ENCODE measurements at regions not wholly inside any gene's neighbourhood (a gene's known extent, or its start where the extent isn't known, plus 50 kb on each side); places are given as distances from the start of the nearest gene placed in this dataset.
"Not testable (repeated sequence)": the region's sequence is repeated elsewhere in the genome, so short reads cannot be mapped to it uniquely, and the experiment has no call there.

DNA sequence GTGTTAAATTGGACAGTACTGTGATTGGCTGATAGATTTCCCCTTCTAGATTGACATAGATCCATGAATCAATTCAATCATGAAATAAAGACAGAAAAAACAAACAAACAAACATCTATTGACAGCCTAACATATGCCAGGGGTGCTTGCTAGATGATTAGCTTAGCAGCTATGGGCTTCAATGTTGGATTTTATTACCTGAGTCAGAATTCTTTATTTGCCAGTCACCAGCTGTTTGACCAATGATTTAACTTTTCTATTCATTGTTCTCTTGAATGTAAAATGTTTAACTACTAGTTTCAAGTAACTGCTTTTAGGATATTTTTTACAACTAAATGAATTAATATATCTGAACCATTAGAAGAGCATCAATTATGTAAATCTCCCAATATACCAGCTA lies 901.3 kb upstream of the CITED2 start:
- no peak overlapping the region for H3K4me3 ChIP-seq (ENCODE audit: low read length in 2 of 2)
- H3K27ac ChIP-seq (ENCODE audit: low read depth in 1 of 2, low read length in 1 of 2) = no peak overlapping the region
- no peaks in the 10 kb centered on the region for H3K36me3 ChIP-seq (ENCODE audit: control insufficient read depth in 2 of 2, insufficient read depth in 2 of 2, low read length in 1 of 2)
- no peaks in the 10 kb centered on the region for H3K9me3 ChIP-seq (ENCODE audit: control insufficient read depth in 2 of 2, insufficient read depth in 1 of 2, low read length in 1 of 2)
- H3K4me1 ChIP-seq (ENCODE audit: control insufficient read depth in 2 of 2, insufficient read depth in 2 of 2, low read length in 2 of 2) = no peaks in the 10 kb centered on the region
- no peak for DNase-seq (ENCODE audit: low read depth in 6 of 9, low spot score in 9 of 9)
- H3K27me3 ChIP-seq (ENCODE audit: control insufficient read depth in 2 of 2, insufficient read depth in 1 of 2, low read length in 1 of 2) = no peaks in the 10 kb centered on the region

DNA sequence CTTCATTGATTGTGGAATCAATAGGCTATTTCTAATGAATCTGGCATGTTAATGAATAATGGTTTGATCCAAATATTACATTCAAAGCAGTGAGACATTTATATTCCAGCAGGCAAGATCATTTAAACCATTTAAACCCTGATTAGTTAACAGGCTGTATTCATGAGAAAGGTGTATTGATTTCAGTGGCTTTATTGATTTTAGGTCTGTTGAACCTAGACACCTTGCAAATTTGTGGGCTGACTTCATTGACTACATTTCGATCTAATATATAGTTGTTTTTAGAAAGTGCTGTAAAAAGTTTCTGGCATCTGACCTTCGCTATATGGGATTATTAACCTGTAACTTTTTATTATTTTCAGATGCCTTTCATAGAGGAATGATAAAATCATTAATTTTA lies 900.1 kb upstream of the CITED2 start:
- no peaks in the 10 kb centered on the region for H3K36me3 ChIP-seq (ENCODE audit: control insufficient read depth in 2 of 2, insufficient read depth in 2 of 2, low read length in 1 of 2)
- H3K4me1 ChIP-seq (ENCODE audit: control insufficient read depth in 2 of 2, insufficient read depth in 2 of 2, low read length in 2 of 2) = no peaks in the 10 kb centered on the region
- no peak overlapping the region for H3K4me3 ChIP-seq (ENCODE audit: low read length in 2 of 2)
- DNase-seq (ENCODE audit: low read depth in 6 of 9, low spot score in 9 of 9) = no peak
- no peak overlapping the region for H3K27ac ChIP-seq (ENCODE audit: low read depth in 1 of 2, low read length in 1 of 2)
- H3K27me3 ChIP-seq (ENCODE audit: control insufficient read depth in 2 of 2, insufficient read depth in 1 of 2, low read length in 1 of 2) = no peaks in the 10 kb centered on the region
- H3K9me3 ChIP-seq (ENCODE audit: control insufficient read depth in 2 of 2, insufficient read depth in 1 of 2, low read length in 1 of 2) = no peaks in the 10 kb centered on the region
- 94% methylated on average over 2 of the region's 2 CpGs for WGBS

DNA sequence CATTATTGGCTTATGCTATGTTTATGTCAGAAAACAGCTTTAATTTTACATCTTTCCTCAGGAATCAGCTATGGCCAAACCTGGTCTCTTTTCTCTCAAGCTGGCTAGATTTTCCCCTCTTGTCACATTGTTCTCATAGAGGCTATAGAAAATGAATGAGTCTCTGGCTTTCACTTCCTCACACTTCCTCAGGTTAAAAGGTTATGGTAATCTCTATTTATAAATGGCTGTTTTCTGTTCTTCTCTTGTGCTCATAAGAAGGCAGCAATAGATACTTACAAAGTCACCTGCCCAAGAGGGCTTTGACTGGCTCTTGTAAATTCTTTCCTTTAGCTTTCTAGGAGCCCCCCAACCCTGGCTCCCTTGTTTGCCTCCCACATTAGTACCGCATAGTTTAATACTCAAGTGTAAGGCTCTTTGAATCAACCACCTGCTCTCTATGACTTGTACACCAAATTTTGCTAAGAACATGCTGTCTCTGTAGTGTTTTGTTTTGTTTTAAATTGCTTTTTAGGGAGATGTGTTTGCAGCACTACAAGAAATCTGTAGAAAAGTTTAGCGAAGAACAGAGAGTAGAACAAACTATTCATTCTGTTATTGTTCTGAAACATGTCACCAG lies 897.4 kb upstream of the CITED2 start:
- no peak for DNase-seq (ENCODE audit: low read depth in 6 of 9, low spot score in 9 of 9)
- Histone ChIP-seq H3K4me1 (ENCODE audit: control insufficient read depth in 2 of 2, insufficient read depth in 2 of 2, low read length in 2 of 2) (no peaks in the 10 kb centered on the region), H3K27me3 (ENCODE audit: control insufficient read depth in 2 of 2, insufficient read depth in 1 of 2, low read length in 1 of 2) (no peaks in the 10 kb centered on the region), H3K36me3 (ENCODE audit: control insufficient read depth in 2 of 2, insufficient read depth in 2 of 2, low read length in 1 of 2) (no peaks in the 10 kb centered on the region), H3K27ac (ENCODE audit: low read depth in 1 of 2, low read length in 1 of 2) (no peak overlapping the region), H3K9me3 (ENCODE audit: control insufficient read depth in 2 of 2, insufficient read depth in 1 of 2, low read length in 1 of 2) (no peaks in the 10 kb centered on the region), H3K4me3 (ENCODE audit: low read length in 2 of 2) (no peak overlapping the region)
- 98% methylated on average over 2 of the region's 2 CpGs for WGBS

DNA sequence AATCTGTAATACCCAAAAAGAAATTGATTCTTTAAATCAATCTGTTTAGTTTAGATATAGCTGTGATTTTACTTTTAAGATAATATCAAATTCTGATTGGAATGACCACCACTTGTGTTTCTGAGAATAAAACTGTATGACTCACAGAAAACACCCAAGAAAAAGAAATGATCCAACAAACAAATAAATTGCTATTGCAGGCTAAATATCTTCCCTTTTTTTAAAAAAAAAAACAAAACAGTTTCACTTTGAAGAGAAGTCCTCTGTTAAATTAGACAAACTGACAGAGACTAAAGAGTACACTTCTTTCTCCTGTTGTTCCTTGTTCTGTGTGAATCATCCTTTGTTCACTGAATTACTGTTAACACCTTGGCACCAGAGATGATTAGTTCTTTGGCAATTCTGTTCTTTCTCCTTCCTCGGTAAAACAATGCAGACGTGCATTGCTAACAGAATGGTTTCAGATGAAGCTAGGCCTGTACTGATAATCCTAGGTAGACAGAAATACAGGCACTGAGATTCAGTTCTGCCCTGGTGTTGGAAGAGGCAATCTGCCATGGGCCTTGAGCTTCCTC lies 895.2 kb upstream of the CITED2 start:
- 96% methylated on average over 2 of the region's 2 CpGs for WGBS
- no peaks in the 10 kb centered on the region for H3K36me3 ChIP-seq (ENCODE audit: control insufficient read depth in 2 of 2, insufficient read depth in 2 of 2, low read length in 1 of 2)

DNA sequence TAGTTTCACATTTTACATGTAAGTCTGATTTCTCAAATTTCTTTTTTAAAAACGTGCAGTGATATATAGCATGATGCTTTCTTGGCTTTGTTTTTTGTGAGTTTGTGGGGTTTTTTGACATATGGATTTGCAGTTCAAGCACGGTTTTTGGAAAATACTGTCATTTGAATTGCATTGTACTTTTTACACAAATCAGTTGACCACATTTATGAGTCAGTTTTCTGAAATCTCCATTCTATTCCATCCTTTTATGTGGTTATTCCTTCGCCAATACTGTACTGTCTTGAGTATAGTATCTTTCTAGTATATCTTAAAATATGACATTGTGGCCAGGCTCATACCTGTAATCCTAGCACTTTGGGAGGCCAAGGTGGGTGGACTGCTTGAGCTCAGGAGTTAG lies 890.0 kb upstream of the CITED2 start:
- no peak for DNase-seq (ENCODE audit: low read depth in 6 of 9, low spot score in 9 of 9)
- H3K4me3 ChIP-seq (ENCODE audit: low read length in 2 of 2) = no peak overlapping the region
- WGBS = 89% methylated on average over 3 of the region's 3 CpGs
- no peaks in the 10 kb centered on the region for H3K4me1 ChIP-seq (ENCODE audit: control insufficient read depth in 2 of 2, insufficient read depth in 2 of 2, low read length in 2 of 2)
- H3K27ac ChIP-seq (ENCODE audit: low read depth in 1 of 2, low read length in 1 of 2) = no peak overlapping the region
- no peaks in the 10 kb centered on the region for H3K27me3 ChIP-seq (ENCODE audit: control insufficient read depth in 2 of 2, insufficient read depth in 1 of 2, low read length in 1 of 2)
- H3K9me3 ChIP-seq (ENCODE audit: control insufficient read depth in 2 of 2, insufficient read depth in 1 of 2, low read length in 1 of 2) = no peaks in the 10 kb centered on the region
- no peaks in the 10 kb centered on the region for H3K36me3 ChIP-seq (ENCODE audit: control insufficient read depth in 2 of 2, insufficient read depth in 2 of 2, low read length in 1 of 2)

More for the DNA sequence above, 895.2 kb upstream of the CITED2 start:
- DNase-seq (ENCODE audit: low read depth in 6 of 9, low spot score in 9 of 9) = no peak
- Histone ChIP-seq H3K27me3 (ENCODE audit: control insufficient read depth in 2 of 2, insufficient read depth in 1 of 2, low read length in 1 of 2) (no peaks in the 10 kb centered on the region), H3K9me3 (ENCODE audit: control insufficient read depth in 2 of 2, insufficient read depth in 1 of 2, low read length in 1 of 2) (no peaks in the 10 kb centered on the region), H3K4me3 (ENCODE audit: low read length in 2 of 2) (no peak overlapping the region), H3K4me1 (ENCODE audit: control insufficient read depth in 2 of 2, insufficient read depth in 2 of 2, low read length in 2 of 2) (no peaks in the 10 kb centered on the region), H3K27ac (ENCODE audit: low read depth in 1 of 2, low read length in 1 of 2) (no peak overlapping the region)

DNA sequence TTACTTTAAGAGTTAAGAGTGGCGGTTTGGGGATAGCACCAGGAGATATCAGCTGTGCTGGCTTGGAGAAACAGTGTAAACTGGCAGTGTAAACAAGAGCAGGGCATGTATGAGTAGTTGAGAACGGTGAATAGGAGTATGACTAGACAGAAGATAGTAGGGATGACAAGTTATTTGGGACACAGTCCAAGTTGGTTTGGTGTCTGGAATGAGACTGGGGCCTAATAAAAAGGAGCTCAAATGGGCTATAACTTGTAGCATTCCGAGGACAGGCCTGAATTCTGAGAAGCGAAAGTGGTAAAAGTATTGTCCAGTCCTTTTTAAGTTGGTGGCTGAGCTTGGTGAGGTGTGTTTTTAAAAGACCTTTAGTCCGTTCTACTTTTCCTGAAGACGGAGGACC lies 883.9 kb upstream of the CITED2 start:
- H3K4me3 ChIP-seq (ENCODE audit: low read length in 2 of 2); H3K4me1 ChIP-seq (ENCODE audit: control insufficient read depth in 2 of 2, insufficient read depth in 2 of 2, low read length in 2 of 2); DNase-seq (ENCODE audit: low read depth in 6 of 9, low spot score in 9 of 9); H3K27ac ChIP-seq (ENCODE audit: low read depth in 1 of 2, low read length in 1 of 2); H3K36me3 ChIP-seq (ENCODE audit: control insufficient read depth in 2 of 2, insufficient read depth in 2 of 2, low read length in 1 of 2); H3K9me3 ChIP-seq (ENCODE audit: control insufficient read depth in 2 of 2, insufficient read depth in 1 of 2, low read length in 1 of 2); H3K27me3 ChIP-seq (ENCODE audit: control insufficient read depth in 2 of 2, insufficient read depth in 1 of 2, low read length in 1 of 2): not testable (repeated sequence)
- WGBS = 94% methylated on average over 4 of the region's 6 CpGs

DNA sequence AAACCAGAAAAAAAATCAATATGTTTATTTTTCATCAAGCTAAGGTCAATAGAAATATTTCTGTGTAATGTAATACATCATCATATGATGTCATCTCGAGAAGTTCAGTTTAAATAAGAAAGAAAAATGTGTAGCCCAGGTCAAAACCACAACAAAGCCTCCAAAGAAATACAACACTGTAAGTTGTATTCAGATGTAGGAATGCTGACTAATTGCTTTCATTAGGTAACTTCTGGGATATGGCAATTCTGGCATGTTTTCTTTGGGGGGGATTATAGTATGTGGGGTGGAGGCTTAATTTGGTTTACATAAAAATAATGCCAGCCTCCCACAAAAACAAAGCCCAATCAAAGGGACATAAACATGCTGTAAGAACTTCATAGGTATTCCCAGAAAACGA lies 881.8 kb upstream of the CITED2 start:
- H3K4me1 ChIP-seq (ENCODE audit: control insufficient read depth in 2 of 2, insufficient read depth in 2 of 2, low read length in 2 of 2) = no peaks in the 10 kb centered on the region
- H3K27me3 ChIP-seq (ENCODE audit: control insufficient read depth in 2 of 2, insufficient read depth in 1 of 2, low read length in 1 of 2) = no peaks in the 10 kb centered on the region
- H3K27ac ChIP-seq (ENCODE audit: low read depth in 1 of 2, low read length in 1 of 2) = no peak overlapping the region
- 87% methylated on average over 2 of the region's 2 CpGs for WGBS
- H3K4me3 ChIP-seq (ENCODE audit: low read length in 2 of 2) = no peak overlapping the region
- H3K36me3 ChIP-seq (ENCODE audit: control insufficient read depth in 2 of 2, insufficient read depth in 2 of 2, low read length in 1 of 2) = no peaks in the 10 kb centered on the region
- no peaks in the 10 kb centered on the region for H3K9me3 ChIP-seq (ENCODE audit: control insufficient read depth in 2 of 2, insufficient read depth in 1 of 2, low read length in 1 of 2)
- DNase-seq (ENCODE audit: low read depth in 6 of 9, low spot score in 9 of 9) = no peak

DNA sequence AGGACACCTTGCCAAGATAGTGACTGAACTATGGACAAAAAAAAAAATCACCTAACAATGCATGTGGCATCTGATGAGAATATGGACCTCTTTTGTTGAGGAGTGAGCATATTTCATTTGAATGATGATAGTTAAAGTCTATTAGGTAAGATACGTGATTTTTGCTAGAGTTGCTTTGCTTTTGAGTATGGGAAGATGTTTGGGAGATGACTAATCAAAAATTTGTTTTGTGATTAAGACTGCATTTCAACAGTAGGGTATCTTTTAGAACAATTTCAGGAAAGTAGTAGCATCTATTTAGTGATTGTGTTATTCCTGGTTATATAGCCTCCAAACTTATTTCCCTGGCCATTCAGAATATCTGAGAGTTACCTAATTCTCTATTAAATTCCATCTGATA lies 878.6 kb upstream of the CITED2 start:
- no peak for DNase-seq (ENCODE audit: low read depth in 6 of 9, low spot score in 9 of 9)
- Histone ChIP-seq H3K27ac (ENCODE audit: low read depth in 1 of 2, low read length in 1 of 2) (no peak overlapping the region), H3K36me3 (ENCODE audit: control insufficient read depth in 2 of 2, insufficient read depth in 2 of 2, low read length in 1 of 2) (no peaks in the 10 kb centered on the region), H3K4me3 (ENCODE audit: low read length in 2 of 2) (no peak overlapping the region), H3K9me3 (ENCODE audit: control insufficient read depth in 2 of 2, insufficient read depth in 1 of 2, low read length in 1 of 2) (no peaks in the 10 kb centered on the region), H3K4me1 (ENCODE audit: control insufficient read depth in 2 of 2, insufficient read depth in 2 of 2, low read length in 2 of 2) (no peaks in the 10 kb centered on the region), H3K27me3 (ENCODE audit: control insufficient read depth in 2 of 2, insufficient read depth in 1 of 2, low read length in 1 of 2) (no peaks in the 10 kb centered on the region)
- WGBS = 91% methylated on average over 1 of the region's 1 CpG

DNA sequence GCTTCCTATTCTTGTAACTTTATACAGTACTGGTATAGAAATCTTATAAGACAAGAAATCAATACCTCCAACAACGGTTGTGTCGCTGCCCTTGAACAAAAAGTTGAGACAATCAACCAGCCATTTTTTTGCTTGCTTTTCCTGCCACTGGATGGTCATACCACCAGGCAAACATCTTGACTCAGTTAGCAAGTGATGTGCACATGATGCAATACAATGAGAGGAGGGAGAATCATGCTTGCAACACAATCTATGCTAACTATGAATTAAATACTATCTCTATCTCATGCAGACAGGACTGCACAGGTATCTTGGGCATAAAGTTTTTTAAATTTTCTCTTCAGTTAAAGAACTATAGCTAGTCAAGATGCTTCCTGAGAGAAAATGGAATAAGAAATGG lies 877.7 kb upstream of the CITED2 start:
- Histone ChIP-seq H3K27ac (ENCODE audit: low read depth in 1 of 2, low read length in 1 of 2) (no peak overlapping the region), H3K36me3 (ENCODE audit: control insufficient read depth in 2 of 2, insufficient read depth in 2 of 2, low read length in 1 of 2) (no peaks in the 10 kb centered on the region), H3K27me3 (ENCODE audit: control insufficient read depth in 2 of 2, insufficient read depth in 1 of 2, low read length in 1 of 2) (no peaks in the 10 kb centered on the region), H3K4me1 (ENCODE audit: control insufficient read depth in 2 of 2, insufficient read depth in 2 of 2, low read length in 2 of 2) (no peaks in the 10 kb centered on the region), H3K9me3 (ENCODE audit: control insufficient read depth in 2 of 2, insufficient read depth in 1 of 2, low read length in 1 of 2) (no peaks in the 10 kb centered on the region), H3K4me3 (ENCODE audit: low read length in 2 of 2) (no peak overlapping the region)
- no peak for DNase-seq (ENCODE audit: low read depth in 6 of 9, low spot score in 9 of 9)
- 94% methylated on average over 2 of the region's 2 CpGs for WGBS

Data from thymus (tissue), 11 donors.